CD4-positive, alpha-beta T cell treated with Interferon gamma for 1 hour (primary cell): ENCODE measurements at regions not wholly inside any gene's neighbourhood (a gene's known extent, or its start where the extent isn't known, plus 50 kb on each side); places are given as distances from the start of the nearest gene placed in this dataset.
"Not testable (repeated sequence)": the region's sequence is repeated elsewhere in the genome, so short reads cannot be mapped to it uniquely, and the experiment has no call there.

ENCODE experiments used
- DNase-seq: peaks from one replicate; pipeline ENCODE4 v3.0.0-alpha.2; 2020

DNA sequence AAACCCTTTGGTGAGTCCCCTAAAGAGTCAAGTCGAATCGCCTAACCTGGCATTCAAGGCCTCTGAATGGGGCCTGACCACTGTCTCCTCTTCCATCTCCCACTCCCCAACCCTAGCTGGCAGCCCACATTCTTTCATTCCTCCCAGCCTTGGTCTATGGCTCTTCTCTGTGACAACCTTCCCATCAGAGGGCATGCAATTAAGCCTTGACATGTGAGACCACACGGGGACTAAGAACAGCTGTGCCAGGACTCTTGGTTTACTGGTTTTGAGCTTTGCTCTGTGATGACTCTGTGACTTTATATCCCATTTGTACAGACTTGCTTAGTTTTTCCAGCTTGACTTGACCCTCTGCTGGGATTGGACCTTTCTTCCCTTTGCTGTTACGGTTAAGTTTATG lies 116.6 kb downstream of the BUB3 start:
- DNase-seq: no peak

DNA sequence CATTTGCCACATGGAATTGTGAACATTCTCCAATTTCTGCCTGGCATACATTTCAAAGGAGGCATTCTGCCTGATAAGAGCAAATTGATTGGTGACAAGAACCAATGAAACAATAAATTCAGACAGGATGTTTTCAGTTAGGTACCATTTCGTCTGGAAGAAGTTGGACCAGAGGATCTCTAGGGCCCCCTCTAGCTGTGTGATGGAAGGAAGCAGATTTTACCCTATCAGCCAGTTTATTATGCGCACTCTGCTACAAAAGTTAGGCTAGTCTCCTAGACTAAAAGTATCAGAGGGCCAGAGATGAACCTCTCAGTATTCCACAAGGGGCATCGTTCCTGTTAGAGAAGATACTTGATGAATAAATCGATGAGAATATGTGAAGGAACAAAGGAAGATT lies 118.0 kb downstream of the BUB3 start:
- DNase-seq: no peak

DNA sequence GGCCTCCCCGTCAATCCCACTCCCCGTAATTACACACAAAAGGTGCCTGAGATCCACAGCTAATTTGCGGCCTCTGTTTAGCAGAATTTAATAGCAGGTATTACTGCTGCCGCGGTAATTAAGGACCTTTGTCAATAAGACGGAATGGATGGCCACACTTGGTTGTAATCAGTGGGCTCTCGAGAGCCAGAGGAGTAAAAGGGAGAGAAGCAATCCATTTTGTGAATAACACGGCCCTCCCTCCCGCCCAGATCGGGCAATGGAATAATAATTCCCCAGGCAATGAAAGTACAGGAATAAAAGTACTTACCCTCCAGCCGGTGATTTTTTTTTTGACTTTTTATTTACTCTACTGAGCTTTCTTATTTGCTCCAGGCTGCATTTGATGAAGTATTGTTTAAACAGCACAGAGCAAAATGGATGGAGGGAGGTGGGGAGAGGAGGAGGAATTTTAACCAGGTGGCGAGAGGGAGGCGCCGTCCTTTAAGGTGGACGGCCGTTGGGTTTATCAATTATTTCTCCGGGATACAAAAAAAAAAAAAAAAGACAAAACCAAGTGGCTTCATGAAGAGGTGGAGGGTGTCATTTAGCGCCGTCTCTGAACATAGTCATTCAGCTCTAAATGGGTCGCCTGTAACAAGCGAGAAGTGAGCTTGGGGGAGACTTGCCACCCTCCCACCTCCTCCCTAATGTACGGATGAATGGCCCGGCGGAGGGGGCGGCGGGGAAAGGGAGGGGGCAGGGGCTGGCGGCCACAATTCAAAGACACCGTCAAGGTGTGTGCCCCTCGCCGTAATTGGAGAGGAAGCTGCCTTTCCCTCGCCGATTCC lies 120.3 kb downstream of the BUB3 start:
- no peak for DNase-seq

DNA sequence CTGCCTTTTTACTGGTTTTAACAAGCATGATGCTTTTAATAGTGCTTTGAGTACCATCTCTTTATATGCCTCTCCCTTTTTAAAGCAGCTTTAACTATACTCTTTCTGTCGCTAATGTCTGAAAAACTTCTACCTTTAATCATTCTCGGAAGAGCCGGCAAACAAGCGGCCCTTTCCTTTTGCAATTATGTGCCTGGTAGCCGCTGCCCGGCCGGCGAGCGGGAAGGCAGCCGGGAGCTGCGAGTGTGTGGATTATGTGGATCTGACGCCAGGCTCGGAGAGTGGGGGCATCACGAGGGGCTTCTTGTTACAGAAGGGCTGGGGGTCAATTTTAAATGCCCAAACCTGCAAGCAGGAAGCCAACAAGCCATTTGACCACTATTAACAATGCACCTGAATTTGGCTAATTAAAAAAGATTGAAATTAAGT lies 120.9 kb downstream of the BUB3 start:
- no peak for DNase-seq

DNA sequence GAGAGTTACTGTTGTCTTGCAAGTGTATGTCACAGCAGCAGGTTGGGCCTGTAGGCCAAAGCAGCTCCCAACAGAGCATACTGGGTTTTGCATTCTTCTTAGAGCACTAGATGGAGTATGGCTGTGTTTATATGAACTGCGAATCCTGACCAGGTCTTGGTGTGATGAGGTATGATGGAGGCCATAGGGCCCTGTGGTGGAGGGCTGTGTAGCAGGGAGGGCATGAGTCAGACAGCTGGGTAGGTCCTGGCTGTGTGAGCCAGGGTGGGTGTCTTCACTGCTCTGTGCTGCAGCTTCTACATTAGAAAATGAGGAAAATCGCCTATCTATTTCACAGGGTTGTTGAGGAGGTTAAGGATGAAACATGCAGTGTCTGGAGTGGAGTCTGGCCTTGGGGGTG lies 124.2 kb downstream of the BUB3 start:
- DNase-seq: no peak

DNA sequence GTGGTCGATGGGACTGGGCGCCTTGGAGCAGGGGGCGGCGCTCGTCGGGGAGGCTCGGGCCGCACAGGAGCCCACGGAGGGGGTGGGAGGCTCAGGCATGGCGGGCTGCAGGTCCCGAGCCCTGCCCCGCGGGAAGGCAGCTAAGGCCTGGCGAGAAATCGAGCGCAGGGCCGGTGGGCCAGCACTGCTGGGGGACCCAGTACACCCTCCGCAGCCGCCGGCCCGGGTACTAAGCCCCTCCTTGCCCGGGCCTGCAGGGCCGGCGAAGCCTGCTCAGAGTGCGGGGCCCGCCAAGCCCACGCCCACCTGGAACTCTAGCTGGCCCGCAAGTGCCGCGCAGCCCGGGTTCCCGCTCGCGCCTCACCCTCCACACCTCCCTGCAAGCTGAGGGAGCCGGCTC lies 129.2 kb downstream of the BUB3 start:
- not testable (repeated sequence) for DNase-seq

DNA sequence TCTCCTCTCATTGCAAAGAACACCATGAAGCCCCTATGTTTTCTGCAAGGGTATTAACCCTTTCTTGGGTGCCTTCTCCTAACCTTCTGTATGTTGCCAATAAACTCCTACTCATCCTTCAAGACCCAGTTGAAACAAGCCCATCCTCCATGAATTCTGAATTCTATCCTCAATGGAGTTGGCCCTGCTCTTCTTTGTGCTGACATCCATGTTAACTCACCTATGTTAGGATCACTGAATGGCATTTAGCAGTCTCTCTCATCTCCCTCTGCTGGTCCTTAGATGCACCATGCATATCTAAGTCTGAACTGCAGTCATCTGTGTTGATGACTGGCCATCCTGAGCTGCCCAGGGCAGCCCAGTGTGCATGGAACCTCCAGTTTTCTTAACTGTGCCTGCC lies 129.8 kb downstream of the BUB3 start:
- no peak for DNase-seq

DNA sequence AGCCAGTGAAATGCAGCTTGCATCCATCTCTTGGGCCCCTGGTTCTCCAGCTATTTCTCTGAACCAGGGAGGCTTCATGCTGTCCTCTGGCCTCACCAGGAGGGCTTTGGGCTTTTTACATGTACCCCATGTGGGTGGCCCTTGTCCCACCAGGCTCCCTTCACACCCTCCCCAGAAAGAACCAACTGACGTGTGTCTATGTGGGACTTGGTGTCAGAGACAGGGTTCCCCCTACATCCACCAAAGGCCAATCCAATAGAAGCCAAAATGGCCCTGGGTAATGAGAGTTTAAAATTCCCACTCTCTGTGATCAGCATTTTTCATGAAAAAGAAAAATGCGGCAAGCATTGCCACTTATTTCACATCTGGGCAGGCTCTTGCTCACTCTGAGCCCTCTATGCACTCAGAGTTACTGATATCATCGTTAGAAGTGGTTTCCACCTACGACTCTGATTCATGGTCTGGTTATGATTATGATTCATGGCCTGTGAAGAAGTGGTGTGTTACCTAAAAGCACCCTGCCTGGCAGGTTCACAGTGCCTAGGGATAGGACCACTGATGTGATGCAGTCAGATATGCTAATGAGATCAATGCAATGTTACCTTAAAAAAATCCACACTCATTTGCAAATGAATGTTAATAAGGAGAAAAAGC lies 133.5 kb downstream of the BUB3 start:
- DNase-seq: no peak

DNA sequence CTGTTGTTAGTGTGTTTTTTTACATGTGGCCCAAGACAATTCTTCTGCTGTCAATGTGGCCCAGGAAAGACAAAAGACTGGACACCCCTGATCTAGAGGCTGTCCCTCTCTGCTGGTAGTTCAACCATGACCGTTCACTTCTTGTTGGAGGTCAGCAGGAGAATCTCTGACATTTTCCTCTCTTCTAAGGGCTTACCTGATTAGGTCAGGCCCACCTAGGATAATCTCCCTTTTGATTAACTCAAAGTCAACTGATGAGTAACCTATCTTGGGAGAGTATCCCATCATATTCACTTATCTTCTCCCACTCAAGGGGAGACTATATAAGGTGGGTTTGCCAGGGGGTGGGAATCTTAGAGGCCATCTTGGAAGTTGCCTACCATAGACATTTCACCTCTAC lies 135.2 kb downstream of the BUB3 start:
- DNase-seq: no peak

DNA sequence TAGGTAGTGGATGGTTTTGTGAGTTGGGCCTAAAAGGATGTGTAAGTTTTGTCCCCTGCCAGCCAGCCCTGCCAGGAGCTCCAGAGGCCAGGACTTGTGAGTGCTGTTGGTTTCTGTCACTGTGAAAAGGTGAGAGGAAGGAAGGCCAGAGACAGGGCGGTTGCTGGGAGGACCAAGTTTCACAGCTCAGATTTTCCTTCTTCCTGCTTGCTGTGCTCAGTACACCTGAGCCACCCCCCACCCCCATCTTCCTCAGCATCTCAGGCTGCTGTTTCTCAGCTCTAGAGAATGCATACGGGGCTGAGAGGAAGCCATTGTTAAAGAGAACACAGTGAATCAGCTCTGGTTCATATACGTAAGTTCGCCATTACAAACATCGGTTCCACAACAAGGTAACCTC lies 139.9 kb downstream of the BUB3 start:
- no peak for DNase-seq

DNA sequence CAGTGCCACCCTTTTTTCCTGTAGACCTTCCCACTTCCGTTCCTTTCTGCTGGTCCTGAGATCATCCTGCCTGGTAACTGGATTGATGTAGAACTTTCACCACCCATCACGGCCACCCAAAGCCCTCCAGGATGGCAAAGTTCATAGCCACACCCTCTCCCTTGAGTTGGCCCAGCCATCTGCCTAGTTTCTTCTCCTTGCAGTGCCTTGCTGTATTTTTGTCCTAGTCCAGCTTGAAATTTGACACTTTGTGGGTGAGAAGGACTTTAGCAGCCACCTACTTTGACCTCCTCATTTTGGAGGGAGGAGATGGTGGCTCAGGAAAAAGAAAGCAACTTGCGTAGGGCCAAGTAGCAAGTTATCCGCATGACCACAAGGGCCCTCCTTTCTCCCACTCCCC lies 140.7 kb downstream of the BUB3 start:
- no peak for DNase-seq

DNA sequence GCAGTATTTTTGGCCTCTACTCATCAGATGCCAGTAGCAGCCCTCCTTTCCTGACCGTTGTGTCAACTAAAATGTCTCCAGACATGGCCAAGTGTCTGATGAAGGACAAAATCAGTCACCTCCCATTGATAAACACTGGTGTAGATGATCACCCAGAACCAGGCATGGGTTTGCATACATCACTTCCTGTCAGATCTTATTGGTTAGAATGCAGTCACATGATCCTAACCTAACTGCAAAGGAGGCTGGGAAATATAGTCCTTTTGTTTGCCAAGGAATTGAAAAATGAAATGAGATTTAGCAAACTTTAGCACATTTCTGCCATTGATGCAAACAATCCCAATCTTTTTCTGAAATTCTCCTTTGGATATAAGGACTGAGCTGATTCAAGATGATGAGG lies 141.4 kb downstream of the BUB3 start:
- no peak for DNase-seq

DNA sequence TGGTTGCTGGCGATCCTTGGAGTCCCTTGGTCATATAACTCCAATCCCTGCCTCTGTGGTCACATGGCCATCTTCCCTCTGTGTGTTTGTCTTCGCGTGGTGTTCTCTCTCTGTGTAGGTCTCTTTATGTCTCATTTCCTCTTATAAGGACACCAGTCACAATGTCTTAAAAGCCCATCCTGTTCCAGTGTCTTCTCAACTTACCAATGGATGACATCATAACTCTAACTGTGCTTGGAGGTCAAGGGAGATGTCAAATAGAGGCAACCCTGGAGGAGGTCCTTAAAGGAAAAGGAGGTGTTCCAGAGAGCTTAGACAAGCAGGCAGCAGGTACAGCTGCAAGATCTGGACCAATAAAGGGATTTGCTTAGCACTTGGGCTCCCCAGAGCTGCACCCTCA lies 143.0 kb downstream of the BUB3 start:
- DNase-seq: no peak

DNA sequence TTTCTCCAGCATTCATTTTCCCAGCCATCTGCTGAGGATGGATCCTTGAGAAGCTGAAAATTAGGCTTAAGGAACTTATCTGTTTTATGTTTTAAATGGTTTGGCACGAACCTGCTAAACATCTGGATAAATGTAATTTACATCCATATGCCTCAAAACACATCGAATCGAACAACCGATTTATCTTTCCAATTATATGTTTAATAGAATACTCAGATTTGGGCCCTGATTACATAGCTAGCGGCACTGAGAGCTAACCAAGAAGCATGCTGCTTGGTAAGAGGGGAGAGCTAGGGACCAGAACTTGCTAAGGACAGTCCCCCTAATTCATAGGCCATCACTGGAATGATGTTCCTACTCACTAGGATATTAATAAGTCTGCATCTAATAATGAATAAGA lies 144.4 kb downstream of the BUB3 start:
- no peak for DNase-seq

DNA sequence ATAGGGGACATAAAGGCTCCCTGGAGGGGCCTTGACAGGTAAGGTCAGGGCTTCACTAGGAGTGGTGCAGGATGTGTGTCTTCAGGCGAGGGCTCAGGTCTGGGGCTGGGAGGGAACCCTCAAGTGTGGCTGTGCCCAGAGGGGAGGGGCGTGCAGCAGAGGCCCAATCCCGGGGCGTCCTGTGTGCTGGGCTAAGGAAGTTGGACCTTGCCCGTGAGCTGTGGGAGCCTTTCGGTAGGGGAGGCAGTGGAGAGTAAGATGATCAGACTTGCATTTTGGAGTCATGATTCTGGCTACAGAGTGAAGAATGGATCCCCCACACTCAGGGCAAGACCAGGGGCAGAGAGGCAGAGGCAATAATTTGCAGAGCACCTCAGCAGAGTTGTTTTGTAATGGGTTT lies 145.4 kb downstream of the BUB3 start:
- no peak for DNase-seq

DNA sequence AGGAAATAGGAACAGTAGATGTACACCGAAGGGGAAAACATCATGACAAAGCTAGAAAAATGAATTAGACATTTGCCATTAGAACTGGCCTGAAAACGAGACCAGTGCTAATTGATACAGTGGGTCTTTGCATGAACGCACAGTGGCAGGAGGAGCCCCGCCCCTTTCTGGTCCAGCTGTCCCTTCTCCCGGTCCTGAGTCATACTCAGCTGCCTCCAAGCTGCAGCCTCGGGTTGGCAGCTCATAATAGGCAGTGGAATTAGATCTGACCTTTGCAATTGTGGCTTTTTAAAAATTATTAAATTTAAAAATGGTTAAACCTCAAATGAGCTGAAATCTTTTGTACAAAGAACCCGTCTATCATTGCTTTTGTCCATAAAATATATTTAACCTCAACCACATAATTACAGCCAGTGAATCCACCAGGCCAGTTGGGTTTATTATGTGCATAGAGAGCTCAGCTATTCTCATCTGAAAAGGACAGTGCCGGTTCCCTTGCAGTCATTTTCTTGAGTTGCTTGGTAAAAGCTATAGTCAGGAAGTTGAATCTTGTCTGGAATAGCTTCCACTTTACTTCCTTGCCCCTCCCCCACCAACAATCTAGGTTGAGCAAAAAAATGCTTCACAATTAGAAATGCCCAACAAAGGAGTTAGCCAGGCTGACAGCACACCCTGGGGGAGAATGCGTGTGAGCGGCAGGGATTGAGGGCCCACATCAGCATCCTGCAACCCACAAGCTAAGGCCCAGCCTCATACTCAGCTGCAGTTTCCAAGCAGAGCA lies 147.1 kb downstream of the BUB3 start:
- no peak for DNase-seq

DNA sequence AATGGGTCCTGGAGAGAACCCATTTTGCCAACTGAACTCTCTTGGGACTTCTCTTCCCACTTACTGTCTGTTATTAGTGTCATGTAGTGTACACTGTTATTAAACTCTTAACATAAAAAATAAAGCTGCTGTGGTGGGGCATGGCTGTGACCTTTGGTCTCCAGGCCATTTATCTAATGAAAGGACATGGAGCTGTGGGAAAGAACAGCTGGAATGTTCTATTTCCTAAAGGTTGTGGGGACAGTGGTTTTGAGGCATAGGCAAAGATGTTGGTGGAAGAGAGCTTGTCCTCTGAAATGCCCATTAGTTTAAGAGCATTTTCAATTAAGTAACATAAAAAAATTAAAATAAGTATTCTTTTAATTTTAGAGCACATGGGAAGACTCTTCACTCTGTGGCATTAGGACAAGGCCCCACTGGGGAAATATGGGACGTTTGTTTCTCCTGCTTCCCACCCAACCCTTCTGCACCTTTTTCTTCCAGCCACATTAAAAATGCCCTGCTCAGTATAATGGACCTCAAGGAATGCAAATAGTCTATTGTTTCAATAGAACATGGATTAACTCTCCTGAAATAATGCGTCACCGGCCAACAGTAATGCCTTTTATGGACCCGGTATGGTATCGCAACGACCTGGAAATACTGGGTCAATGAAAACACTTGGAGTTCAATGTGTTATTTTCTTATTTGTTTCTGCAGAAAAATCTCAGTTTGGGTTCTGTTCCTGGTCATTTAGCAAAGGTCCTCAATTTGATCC lies 149.6 kb downstream of the BUB3 start:
- DNase-seq: no peak

DNA sequence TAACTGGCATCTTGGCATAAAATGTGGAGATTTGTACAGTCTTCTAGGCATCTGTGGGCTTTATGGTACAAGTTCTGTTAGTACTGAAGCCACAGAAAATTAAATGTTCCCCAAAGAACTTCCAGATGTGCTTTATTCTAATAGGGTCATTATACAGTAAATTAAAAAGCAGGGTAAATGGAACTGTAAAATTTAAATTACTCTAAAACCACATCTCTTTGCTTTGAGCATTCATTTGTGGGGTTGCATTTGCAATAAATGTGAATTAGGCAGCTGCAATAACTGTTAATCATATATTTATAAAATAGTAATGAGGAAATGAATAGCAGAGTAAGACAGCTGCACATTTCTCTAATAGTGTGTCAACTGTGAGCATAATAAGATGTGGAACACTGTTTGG lies 151.5 kb downstream of the BUB3 start:
- no peak for DNase-seq

DNA sequence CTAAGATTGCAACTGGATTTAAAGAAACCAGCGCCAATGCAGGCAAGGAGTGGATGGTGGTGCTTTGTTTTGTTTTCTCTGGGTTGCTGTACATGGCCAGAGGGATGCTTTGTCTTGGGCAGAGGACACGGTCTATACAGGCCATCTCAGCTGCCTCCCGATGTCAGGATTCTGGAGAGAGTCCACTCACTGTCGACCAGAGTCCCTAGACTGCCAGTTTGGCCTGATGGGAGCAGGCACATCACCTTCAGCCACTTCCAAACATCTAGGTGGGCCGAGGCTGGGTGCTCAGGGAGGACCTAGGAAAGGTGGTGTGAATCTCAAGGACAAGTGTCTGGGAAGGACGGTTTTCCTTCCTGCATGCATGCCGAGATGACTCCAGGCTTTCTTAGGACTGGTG lies 152.1 kb downstream of the BUB3 start:
- no peak for DNase-seq

DNA sequence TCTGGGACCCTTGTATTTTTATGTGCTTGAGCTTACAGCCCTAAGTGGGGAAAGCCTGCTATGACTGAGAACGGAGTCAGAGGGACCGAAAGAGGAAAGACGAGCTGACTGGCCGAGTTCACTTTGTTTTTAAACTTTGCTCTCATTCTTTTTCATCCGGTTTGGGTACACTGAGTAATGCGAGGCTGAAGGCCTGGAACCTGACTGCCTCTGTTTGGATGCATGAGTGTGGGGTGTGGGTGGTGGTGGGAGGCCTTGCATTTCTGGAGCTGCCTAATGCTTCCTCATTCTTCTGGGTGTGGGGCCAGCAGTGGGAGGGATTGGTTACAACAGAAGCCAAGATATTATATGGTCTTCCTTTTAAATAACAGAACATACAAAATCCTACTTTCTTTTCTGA lies 155.5 kb downstream of the BUB3 start:
- DNase-seq: no peak

DNA sequence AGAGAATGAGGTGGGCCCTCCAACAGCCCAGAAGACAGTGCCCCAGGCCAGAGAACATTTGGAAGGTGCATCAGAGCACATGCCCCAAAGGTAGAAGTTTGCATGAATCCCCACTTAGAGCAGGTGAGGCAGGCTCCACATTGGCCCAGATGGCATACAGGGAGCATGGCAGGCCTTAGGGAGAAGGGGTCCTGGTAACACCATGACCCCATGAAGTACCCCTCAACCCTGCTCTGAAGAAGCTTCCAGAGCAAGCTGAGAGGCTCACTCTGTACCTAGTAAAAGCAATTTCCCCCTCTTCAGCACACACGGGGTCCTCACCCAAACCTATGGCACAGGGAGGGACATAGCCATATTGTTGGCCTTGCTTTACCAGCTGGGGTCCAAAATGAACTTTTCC lies 162.6 kb downstream of the BUB3 start:
- no peak for DNase-seq

DNA sequence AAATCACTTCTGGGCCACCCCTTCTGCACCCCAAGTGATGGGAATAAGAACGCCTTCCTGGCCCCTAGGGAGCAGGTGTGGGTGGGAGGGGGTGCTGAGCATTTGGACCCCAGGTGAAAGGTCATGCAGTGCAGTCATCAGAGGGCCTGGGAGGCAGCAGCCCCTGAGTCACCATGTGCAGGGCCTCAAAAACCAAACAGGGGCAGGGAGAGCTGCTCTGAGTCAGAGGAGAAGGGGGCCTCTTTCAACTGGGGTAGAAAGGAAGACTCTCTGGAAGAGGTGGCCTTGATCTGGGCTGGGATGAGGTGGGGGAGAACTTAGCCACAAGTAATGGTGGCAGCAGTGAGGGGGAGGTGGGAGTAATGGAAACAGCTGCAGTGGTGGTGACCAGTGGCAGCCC lies 164.3 kb downstream of the BUB3 start:
- DNase-seq: no peak

DNA sequence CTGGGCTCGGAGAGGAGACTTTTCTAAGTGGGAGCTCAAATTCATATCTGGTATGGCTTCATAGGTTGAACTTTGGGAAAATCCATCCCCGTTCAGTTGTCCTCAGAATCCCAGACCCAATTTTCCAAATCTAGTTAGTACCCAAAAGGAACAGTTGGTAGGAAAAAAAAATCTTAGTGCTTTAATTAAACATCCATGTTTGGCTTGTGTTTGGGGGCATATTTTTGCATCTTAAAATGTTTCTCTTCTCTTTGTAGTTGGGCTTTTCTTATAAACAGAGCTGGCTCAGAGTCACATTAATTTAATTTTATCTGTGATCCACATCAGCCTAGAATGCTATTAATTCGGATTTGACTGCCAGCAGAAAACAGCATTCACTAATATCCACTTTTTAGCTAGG lies 165.9 kb downstream of the BUB3 start:
- DNase-seq: no peak
